ENCODE measurements at regions not wholly inside any gene's neighbourhood (a gene's known extent, or its start where the extent isn't known, plus 50 kb on each side); places are given as distances from the start of the nearest gene placed in this dataset.

- DNase-seq: no peak
Measured at GRCh38 chr20:56801971-56802755, 173.1 kb downstream of the TFAP2C start.

- DNase-seq: no peak
Measured at GRCh38 chr20:56802805-56803204, 173.7 kb downstream of the TFAP2C start.

- DNase-seq: no peak
Measured at GRCh38 chr20:56805313-56805712, 176.2 kb downstream of the TFAP2C start.

GRCh38 chr20:56805966-56806365 lies 176.9 kb downstream of the TFAP2C start:
- DNase-seq: no peak

- DNase-seq: no peak
Measured at GRCh38 chr20:56806952-56807517, 177.9 kb downstream of the TFAP2C start.

- no peak for DNase-seq
Measured at GRCh38 chr20:56808117-56808725, 179.1 kb downstream of the TFAP2C start.

- DNase-seq: no peak
Measured at GRCh38 chr20:56808732-56809131, 179.6 kb downstream of the TFAP2C start.

- no peak for DNase-seq
Measured at GRCh38 chr20:56809668-56810067, 180.6 kb downstream of the TFAP2C start.

GRCh38 chr20:56810141-56810540 lies 181.0 kb downstream of the TFAP2C start:
- no peak for DNase-seq

GRCh38 chr20:56815796-56816195 lies 186.7 kb downstream of the TFAP2C start:
- no peak for DNase-seq

GRCh38 chr20:56816349-56816748 lies 187.2 kb downstream of the TFAP2C start:
- no peak for DNase-seq

GRCh38 chr20:56817780-56818675 lies 188.9 kb downstream of the TFAP2C start:
- no peak for DNase-seq

- DNase-seq: no peak
Measured at GRCh38 chr20:56820984-56821383, 191.9 kb downstream of the TFAP2C start.

- no peak for DNase-seq
Measured at GRCh38 chr20:56826306-56826704, 197.2 kb downstream of the TFAP2C start.

GRCh38 chr20:56826705-56827665 lies 197.9 kb downstream of the TFAP2C start:
- DNase-seq: no peak

- DNase-seq: no peak
Measured at GRCh38 chr20:56827763-56828162, 198.7 kb downstream of the TFAP2C start.

- DNase-seq: no peak
Measured at GRCh38 chr20:56828402-56828801, 199.3 kb downstream of the TFAP2C start.

- DNase-seq: no peak
Measured at GRCh38 chr20:56829788-56830385, 200.8 kb downstream of the TFAP2C start.

- no peak for DNase-seq
Measured at GRCh38 chr20:56831795-56832194, 202.7 kb downstream of the TFAP2C start.

- no peak for DNase-seq
Measured at GRCh38 chr20:56833427-56833826, 204.3 kb downstream of the TFAP2C start.

Measured in left kidney (tissue), 1 donor.